ENCODE measurements at regions not wholly inside any gene's neighbourhood (a gene's known extent, or its start where the extent isn't known, plus 50 kb on each side); places are given as distances from the start of the nearest gene placed in this dataset.

GRCh38 chr17:20925091-20925490 is 117.7 kb downstream of the USP22 start:
- TF ChIP-seq, protein P1, sequence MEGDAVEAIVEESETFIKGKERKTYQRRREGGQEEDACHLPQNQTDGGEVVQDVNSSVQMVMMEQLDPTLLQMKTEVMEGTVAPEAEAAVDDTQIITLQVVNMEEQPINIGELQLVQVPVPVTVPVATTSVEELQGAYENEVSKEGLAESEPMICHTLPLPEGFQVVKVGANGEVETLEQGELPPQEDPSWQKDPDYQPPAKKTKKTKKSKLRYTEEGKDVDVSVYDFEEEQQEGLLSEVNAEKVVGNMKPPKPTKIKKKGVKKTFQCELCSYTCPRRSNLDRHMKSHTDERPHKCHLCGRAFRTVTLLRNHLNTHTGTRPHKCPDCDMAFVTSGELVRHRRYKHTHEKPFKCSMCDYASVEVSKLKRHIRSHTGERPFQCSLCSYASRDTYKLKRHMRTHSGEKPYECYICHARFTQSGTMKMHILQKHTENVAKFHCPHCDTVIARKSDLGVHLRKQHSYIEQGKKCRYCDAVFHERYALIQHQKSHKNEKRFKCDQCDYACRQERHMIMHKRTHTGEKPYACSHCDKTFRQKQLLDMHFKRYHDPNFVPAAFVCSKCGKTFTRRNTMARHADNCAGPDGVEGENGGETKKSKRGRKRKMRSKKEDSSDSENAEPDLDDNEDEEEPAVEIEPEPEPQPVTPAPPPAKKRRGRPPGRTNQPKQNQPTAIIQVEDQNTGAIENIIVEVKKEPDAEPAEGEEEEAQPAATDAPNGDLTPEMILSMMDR (conservative IDR thresholded peaks at IDR 0.05; ENCODE audit: low read length): no peak
- TF ChIP-seq EZH2phosphoT487 (IDR thresholded peaks at IDR 0.05; ENCODE audit: borderline replicate concordance, low read depth, low read length): no peak

Data from OCI-LY7 (cell line).